K562 (cell line): ENCODE measurements at regions not wholly inside any gene's neighbourhood (a gene's known extent, or its start where the extent isn't known, plus 50 kb on each side); places are given as distances from the start of the nearest gene placed in this dataset.

Experiments used
- ATAC-seq: fragments of 200-7000 bp; cut with Tn5 transposase; 3 replicates; pipeline ENCODE4 v1.9.1; 2020; ENCODE audit warnings: moderate library complexity
- BruUV-seq: library from RNA; stranded (reverse); fragments of 400-500 nt; replicated peaks from 2 replicates; lab custom pipeline; 2021; lab: Mats Ljungman, UMichigan
- CTCF ChIA-PET: fragments of 300-600 bp; formaldehyde crosslinking; extraction: SDS; loops from one replicate; lab custom pipeline; 2021; ENCODE audit warnings: low intra/inter-chr PET ratio; lab: Yijun Ruan, JAX
- POLR2A ChIA-PET: fragments of 300-600, 350-650 bp; sonication (Branson Sonifier 250); formaldehyde crosslinking; extraction: SDS; loops from one replicate; lab custom pipeline; 2021; ENCODE audit warnings: antibody characterized with exemption, inconsistent platforms; lab: Yijun Ruan, JAX
- DNase-seq, 4 experiments: peaks; one replicate each; pipeline versions ENCODE4 v3.0.0 to v3.0.0-alpha.2; 2011 to 2018; ENCODE audit warnings: low spot score in 3 of 4, mixed read lengths in 3 of 4; ENCODE audit errors: extremely low read depth in 1 of 4
- FAIRE-seq: peaks from 2 replicates; lab custom pipeline; 2011; peaks lifted over from hg19 to GRCh38; lab: Jason Lieb, UNC
- H2AFZ ChIP-seq: 2 replicates; pipeline ENCODE4 v1.6.0; 2011; ENCODE audit warnings: low read depth, low read length, control low read depth, inconsistent platforms
- H3K27ac ChIP-seq: fragments of 200-600 bp; 3 replicates; pipeline ENCODE4 v1.8.0; 2011; ENCODE audit warnings: low read depth, mild to moderate bottlenecking, control low read depth, inconsistent platforms, low read length, moderate library complexity, mixed read lengths; ENCODE audit errors: extremely low read depth
- H3K27me3 ChIP-seq, 2 experiments: fragments of 300-600 bp in 1 of 2; 2 replicates in 1 of 2; 3 replicates in 1 of 2; pipeline versions ENCODE4 v1.6.0 to v1.8.0; 2011; ENCODE audit warnings: inconsistent platforms in 2 of 2, low read length in 2 of 2, mild to moderate bottlenecking in 1 of 2, mixed read lengths in 1 of 2, moderate library complexity in 1 of 2; ENCODE audit not compliant: control insufficient read depth in 2 of 2, insufficient read depth in 2 of 2
- H3K36me3 ChIP-seq: fragments of 300-600 bp; 3 replicates; pipeline ENCODE4 v1.8.0; 2011; ENCODE audit warnings: mild to moderate bottlenecking, low read length, inconsistent platforms; ENCODE audit not compliant: control insufficient read depth, insufficient read depth
- H3K4me1 ChIP-seq, 2 experiments: fragments of 200-600 bp in 1 of 2; replicated peaks in 1 of 2; 2 replicates in 1 of 2; 3 replicates in 1 of 2; pipeline versions ENCODE4 v1.5.1 to v1.8.0; 2011; ENCODE audit warnings: inconsistent platforms in 2 of 2, low read length in 2 of 2, mild to moderate bottlenecking in 1 of 2, mixed read lengths in 1 of 2, moderate library complexity in 1 of 2; ENCODE audit not compliant: control insufficient read depth in 2 of 2, insufficient read depth in 2 of 2
- H3K4me2 ChIP-seq: 2 replicates; pipeline ENCODE4 v1.6.1; 2011; ENCODE audit warnings: low read length, control low read depth, inconsistent platforms, mixed read lengths; ENCODE audit not compliant: insufficient read depth
- H3K4me3 ChIP-seq: fragments of 200-600 bp; sonication (generic), shearing (Covaris generic); 2 replicates; pipeline ENCODE4 v1.5.1; 2016; ENCODE audit warnings: control low read depth, inconsistent platforms
- H3K79me2 ChIP-seq: fragments of 200-600 bp; 3 replicates; pipeline ENCODE4 v1.8.0; 2011; ENCODE audit warnings: low read length, inconsistent platforms; ENCODE audit not compliant: control insufficient read depth, insufficient read depth
- H3K9ac ChIP-seq, 2 experiments: 2 replicates each; pipeline versions ENCODE4 v1.6.0 to v1.6.1; 2011; ENCODE audit warnings: low read depth in 2 of 2, low read length in 2 of 2, control low read depth in 1 of 2, inconsistent platforms in 1 of 2, mild to moderate bottlenecking in 1 of 2, mixed read lengths in 1 of 2; ENCODE audit not compliant: insufficient read depth in 1 of 2
- H3K9me1 ChIP-seq: one replicate; pipeline ENCODE4 v1.6.0; 2011; ENCODE audit warnings: inconsistent platforms, mild to moderate bottlenecking, low read length, moderate library complexity; ENCODE audit not compliant: control insufficient read depth, insufficient read depth
- H3K9me3 ChIP-seq: replicated peaks from 2 replicates; pipeline ENCODE4 v1.5.1; 2011; ENCODE audit warnings: low read depth, low read length, inconsistent platforms; ENCODE audit not compliant: control insufficient read depth, insufficient read depth
- H4K20me1 ChIP-seq: replicated peaks from 2 replicates; pipeline ENCODE4 v1.6.1; 2011; ENCODE audit warnings: low read length, inconsistent platforms, mixed read lengths; ENCODE audit not compliant: control insufficient read depth, insufficient read depth
- SMARCB1 ChIP-seq: IDR thresholded peaks from 2 replicates; pipeline ENCODE4 v1.6.1; 2011; ENCODE audit warnings: improper control_type of control experiment, low read depth; ENCODE audit not compliant: insufficient read length
- ZBTB11 ChIP-seq, 3 experiments: fragments of 200-800 bp in 1 of 3; fragments of 250-450 bp in 1 of 3; fragments of 450-650 bp in 1 of 3; sonication (Bioruptor Pico) in 1 of 3; sonication (Bioruptor generic) in 1 of 3; formaldehyde crosslinking in 1 of 3; IDR thresholded peaks; 2 replicates each; pipeline versions ENCODE4 v1.6.1 to v1.8.0; 2016 to 2022; ENCODE audit warnings: mild to moderate bottlenecking in 2 of 3, missing genetic modification characterization in 2 of 3, missing compliant biosample characterization in 1 of 3, moderate library complexity in 1 of 3
- ZNF431 ChIP-seq: sonication (generic); formaldehyde crosslinking; IDR thresholded peaks from 2 replicates; pipeline ENCODE4 v1.8.0; 2022; ENCODE audit warnings: mild to moderate bottlenecking, missing genetic modification reagents
- WGBS: fragments of 100-300 bp; shearing (Covaris generic); methylation state at CpG from one replicate; pipeline ENCODE4 v1.1.6; 2016; ENCODE audit warnings: low coverage, mixed read lengths; ENCODE audit not compliant: insufficient coverage; ENCODE audit errors: missing lambda C conversion rate; 5-methylcytosine and 5-hydroxymethylcytosine counted together
- in situ Hi-C: fragments of 300-500 bp; cut with MboI; formaldehyde crosslinking; loops from 4 replicates; pipeline ENCODE4 v1.15.0; 2018; ENCODE audit warnings: inconsistent platforms, mixed read lengths
- intact Hi-C: fragments of 100-400 bp; cut with micrococcal nuclease; formaldehyde crosslinking; loops from 2 replicates; pipeline ENCODE4 v1.14.2; 2022
- TF ChIP-seq, protein P1 (sequence below), 2 experiments: IDR thresholded peaks; 2 replicates each; pipeline ENCODE4 v1.6.1; 2011; ENCODE audit warnings: borderline replicate concordance in 1 of 2, control low read depth in 1 of 2, low read depth in 1 of 2, low read length in 1 of 2, mild to moderate bottlenecking in 1 of 2, mixed read lengths in 1 of 2, moderate library complexity in 1 of 2; ENCODE audit not compliant: insufficient read depth in 1 of 2, insufficient read length in 1 of 2, poor library complexity in 1 of 2, severe bottlenecking in 1 of 2; ENCODE audit errors: extremely low read depth in 1 of 2
- TF ChIP-seq, protein P2 (sequence below): fragments of 250-450 bp; sonication (Bioruptor Pico); IDR thresholded peaks from 2 replicates; pipeline ENCODE4 v1.4.0; 2020
- TF ChIP-seq, protein P3 (sequence below): fragments of 150-350 bp; conservative IDR thresholded peaks from 2 replicates; pipeline ENCODE4 v1.6.1; 2014; ENCODE audit warnings: low read length

DNA sequence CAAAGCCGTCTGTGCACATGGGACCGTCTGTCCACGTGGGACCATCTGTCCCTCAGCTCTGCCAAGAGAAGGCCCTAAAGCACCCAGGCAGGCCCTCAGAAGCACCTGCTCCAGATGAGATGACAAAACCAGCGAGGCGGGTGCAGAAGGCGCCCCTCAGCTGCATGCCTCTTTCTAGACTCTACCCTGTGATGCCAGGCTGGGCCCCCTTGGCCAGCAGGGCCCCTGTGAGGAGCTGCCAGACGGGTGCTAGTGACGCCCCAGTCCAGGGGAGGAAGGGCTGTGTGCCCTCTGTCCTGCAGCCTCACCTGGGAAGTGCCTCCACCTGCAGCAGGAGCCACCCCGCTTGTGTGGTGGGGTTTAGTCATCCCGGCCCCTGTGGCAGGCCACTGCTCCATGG lies 309.2 kb upstream of the SHH start (continued):
- TF ChIP-seq, protein P1, sequence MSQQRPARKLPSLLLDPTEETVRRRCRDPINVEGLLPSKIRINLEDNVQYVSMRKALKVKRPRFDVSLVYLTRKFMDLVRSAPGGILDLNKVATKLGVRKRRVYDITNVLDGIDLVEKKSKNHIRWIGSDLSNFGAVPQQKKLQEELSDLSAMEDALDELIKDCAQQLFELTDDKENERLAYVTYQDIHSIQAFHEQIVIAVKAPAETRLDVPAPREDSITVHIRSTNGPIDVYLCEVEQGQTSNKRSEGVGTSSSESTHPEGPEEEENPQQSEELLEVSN (IDR thresholded peaks at IDR 0.05; ENCODE audit: borderline replicate concordance in 1 of 2, extremely low read depth in 1 of 2, insufficient read depth in 1 of 2, insufficient read length in 1 of 2, low read depth in 1 of 2, low read length in 1 of 2, poor library complexity in 1 of 2, severe bottlenecking in 1 of 2): no peak
- TF ChIP-seq ZNF431 (CRISPR knock-in tag): no peak
- TF ChIP-seq, protein P2, sequence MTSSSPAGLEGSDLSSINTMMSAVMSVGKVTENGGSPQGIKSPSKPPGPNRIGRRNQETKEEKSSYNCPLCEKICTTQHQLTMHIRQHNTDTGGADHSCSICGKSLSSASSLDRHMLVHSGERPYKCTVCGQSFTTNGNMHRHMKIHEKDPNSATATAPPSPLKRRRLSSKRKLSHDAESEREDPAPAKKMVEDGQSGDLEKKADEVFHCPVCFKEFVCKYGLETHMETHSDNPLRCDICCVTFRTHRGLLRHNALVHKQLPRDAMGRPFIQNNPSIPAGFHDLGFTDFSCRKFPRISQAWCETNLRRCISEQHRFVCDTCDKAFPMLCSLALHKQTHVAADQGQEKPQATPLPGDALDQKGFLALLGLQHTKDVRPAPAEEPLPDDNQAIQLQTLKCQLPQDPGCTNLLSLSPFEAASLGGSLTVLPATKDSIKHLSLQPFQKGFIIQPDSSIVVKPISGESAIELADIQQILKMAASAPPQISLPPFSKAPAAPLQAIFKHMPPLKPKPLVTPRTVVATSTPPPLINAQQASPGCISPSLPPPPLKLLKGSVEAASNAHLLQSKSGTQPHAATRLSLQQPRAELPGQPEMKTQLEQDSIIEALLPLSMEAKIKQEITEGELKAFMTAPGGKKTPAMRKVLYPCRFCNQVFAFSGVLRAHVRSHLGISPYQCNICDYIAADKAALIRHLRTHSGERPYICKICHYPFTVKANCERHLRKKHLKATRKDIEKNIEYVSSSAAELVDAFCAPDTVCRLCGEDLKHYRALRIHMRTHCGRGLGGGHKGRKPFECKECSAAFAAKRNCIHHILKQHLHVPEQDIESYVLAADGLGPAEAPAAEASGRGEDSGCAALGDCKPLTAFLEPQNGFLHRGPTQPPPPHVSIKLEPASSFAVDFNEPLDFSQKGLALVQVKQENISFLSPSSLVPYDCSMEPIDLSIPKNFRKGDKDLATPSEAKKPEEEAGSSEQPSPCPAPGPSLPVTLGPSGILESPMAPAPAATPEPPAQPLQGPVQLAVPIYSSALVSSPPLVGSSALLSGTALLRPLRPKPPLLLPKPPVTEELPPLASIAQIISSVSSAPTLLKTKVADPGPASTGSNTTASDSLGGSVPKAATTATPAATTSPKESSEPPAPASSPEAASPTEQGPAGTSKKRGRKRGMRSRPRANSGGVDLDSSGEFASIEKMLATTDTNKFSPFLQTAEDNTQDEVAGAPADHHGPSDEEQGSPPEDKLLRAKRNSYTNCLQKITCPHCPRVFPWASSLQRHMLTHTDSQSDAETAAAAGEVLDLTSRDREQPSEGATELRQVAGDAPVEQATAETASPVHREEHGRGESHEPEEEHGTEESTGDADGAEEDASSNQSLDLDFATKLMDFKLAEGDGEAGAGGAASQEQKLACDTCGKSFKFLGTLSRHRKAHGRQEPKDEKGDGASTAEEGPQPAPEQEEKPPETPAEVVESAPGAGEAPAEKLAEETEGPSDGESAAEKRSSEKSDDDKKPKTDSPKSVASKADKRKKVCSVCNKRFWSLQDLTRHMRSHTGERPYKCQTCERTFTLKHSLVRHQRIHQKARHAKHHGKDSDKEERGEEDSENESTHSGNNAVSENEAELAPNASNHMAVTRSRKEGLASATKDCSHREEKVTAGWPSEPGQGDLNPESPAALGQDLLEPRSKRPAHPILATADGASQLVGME: no peak

DNA sequence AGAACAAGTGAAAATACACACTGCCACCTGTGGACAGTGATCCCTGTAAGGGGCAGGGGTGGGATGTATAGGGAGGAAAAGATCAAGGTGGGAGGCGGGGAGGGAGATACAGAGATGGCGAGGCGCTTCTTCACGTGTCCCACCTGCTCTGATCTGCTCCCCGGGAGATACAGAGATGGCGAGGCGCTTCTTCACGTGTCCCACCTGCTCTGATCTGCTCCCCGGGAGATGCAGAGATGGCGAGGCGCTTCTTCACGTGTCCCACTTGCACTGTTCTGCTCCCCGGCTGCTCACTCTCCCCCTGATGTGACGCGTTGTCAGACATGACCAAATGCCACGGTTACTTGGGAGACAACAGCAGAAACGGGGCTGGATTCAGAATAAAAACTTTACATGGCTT lies 308.3 kb upstream of the SHH start:
- Histone ChIP-seq H3K36me3 (no peaks in the 10 kb centered on the region), H3K9me3 (no peaks in the 10 kb centered on the region), H3K4me2 (no peak overlapping the region), H2AFZ (no peak overlapping the region), H3K9me1 (no peaks in the 10 kb centered on the region), H3K79me2 (no peaks in the 10 kb centered on the region), H4K20me1 (peaks cover 11% of the 10 kb centered on the region; the same call in 1 of the 2 replicates), H3K9ac (no peak overlapping the region), H3K4me3 (no peak overlapping the region), H3K27me3 (peaks cover 34 to 66% of the 10 kb centered on the region in 2 experiments), H3K27ac (no peak overlapping the region), H3K4me1 (peaks cover 0 to 6% of the 10 kb centered on the region in 2 experiments; a peak in 1 of 5 replicates)
- BruUV-seq: no TSS peak
- ChIA-PET CTCF (no interaction called here), POLR2A (no interaction called here)
- in situ Hi-C loops: no loop called here
- DNase-seq (no peak), ATAC-seq (no peak), FAIRE-seq (no peak)
- WGBS: 1% methylated on average over 16 of the region's 17 CpGs
- intact Hi-C loops: no loop called here
- TF ChIP-seq SMARCB1 (no peak), ZBTB11 (CRISPR knock-in tag; IDR thresholded peaks at IDR 0.05) (no peak)
- TF ChIP-seq, protein P3, sequence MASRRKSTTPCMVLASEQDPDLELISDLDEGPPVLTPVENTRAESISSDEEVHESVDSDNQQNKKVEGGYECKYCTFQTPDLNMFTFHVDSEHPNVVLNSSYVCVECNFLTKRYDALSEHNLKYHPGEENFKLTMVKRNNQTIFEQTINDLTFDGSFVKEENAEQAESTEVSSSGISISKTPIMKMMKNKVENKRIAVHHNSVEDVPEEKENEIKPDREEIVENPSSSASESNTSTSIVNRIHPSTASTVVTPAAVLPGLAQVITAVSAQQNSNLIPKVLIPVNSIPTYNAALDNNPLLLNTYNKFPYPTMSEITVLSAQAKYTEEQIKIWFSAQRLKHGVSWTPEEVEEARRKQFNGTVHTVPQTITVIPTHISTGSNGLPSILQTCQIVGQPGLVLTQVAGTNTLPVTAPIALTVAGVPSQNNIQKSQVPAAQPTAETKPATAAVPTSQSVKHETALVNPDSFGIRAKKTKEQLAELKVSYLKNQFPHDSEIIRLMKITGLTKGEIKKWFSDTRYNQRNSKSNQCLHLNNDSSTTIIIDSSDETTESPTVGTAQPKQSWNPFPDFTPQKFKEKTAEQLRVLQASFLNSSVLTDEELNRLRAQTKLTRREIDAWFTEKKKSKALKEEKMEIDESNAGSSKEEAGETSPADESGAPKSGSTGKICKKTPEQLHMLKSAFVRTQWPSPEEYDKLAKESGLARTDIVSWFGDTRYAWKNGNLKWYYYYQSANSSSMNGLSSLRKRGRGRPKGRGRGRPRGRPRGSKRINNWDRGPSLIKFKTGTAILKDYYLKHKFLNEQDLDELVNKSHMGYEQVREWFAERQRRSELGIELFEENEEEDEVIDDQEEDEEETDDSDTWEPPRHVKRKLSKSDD: no peak
